Activated CD4-positive, CD25-positive, alpha-beta regulatory T cell (primary cell): ENCODE measurements at regions not wholly inside any gene's neighbourhood (a gene's known extent, or its start where the extent isn't known, plus 50 kb on each side); places are given as distances from the start of the nearest gene placed in this dataset.
A peak's percentile ranks its signal among the peaks of the same experiment; 100 is the strongest.

Experiments used
- DNase-seq, 4 experiments: peaks; one replicate each; lab custom pipeline; 2025; lab: John Stamatoyannopoulos, UW

DNA sequence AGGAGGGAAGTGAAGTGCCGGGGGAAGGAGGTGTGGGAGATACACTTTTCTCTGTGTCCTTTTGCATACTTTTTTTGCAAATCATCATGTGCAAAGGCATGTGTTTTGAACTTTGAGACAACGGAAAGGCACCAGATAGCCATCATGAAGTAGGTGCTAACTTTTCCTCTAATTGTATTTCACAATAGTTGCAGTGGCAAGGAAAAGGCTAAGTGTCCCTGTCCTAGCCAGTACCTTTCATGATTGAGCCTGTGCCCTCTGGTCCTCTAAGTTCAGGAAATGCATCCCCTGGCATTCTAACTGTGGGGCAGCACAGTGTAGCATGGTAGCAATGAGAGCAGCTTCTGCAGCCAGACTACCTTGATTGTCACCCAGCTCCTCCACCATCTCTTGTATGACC, 186.2 kb downstream of the ADSS2 start:
- no peak for DNase-seq

DNA sequence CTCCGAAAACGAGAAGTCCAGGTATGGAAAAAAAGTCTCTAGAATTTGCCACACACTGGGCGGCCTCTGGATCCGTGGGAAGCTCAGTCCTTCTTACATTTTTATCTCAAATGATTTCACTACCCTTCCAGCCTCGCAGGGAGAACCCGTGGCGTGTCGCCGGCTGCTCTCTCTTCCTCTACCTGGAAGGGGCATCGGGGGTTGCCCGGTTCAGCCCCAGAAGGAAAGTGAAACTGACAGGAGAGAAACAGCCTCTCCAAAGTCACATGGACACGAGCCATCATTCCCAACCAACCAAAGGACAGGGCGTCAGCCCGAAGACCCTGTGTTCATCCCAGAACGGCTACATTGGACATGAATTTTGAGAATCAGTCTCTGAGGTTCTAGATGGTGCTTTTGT, 182.5 kb downstream of the ADSS2 start:
- DNase-seq = no peak

DNA sequence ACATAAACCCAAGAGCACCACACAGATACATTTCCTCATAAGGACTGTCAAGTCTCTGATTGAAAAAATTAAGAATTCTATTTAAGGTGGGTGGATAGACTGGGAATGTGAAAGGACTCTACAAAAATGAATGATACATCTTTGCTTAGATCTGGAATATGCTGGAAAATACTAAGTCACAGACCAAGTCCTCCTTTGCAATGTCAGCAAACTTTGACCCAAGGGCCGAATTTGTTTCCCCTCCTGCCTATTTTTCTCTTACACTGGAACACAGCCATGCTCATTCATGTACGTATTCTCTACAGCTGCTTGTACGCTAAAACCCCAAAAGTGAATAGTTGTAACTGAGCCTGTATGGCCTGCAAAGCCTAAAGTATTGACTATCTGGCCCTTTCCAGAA, 180.7 kb downstream of the ADSS2 start:
- DNase-seq = no peak

DNA sequence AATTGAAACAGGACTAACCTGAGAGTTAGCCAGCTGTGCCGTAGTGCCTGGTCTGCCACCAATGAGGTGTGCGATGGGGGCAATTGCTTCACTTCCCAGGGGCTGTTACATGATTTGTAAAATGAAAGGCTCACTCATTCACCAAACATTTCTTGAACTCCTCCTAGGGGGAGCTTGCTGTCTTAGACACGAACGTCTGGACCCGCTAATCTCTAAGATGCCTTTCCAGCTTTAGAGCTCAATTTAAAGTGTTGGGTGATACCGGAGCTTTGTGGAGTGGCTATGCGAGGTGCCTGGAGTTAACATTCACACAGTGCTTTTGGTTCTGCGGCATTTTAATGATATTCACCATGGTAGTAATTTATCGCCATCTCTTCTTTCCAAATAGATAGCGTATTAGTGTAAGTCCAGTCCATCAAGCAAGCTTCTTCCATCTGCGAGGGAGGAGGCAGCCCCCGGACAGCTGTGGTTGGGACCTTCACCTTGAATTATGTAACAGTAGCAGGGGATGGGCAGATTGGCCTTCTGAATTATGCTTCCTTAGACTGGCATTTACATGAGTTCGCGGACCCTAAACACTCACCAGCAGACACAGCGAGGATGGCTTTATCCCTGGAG, 179.9 kb downstream of the ADSS2 start:
- no peak for DNase-seq

DNA sequence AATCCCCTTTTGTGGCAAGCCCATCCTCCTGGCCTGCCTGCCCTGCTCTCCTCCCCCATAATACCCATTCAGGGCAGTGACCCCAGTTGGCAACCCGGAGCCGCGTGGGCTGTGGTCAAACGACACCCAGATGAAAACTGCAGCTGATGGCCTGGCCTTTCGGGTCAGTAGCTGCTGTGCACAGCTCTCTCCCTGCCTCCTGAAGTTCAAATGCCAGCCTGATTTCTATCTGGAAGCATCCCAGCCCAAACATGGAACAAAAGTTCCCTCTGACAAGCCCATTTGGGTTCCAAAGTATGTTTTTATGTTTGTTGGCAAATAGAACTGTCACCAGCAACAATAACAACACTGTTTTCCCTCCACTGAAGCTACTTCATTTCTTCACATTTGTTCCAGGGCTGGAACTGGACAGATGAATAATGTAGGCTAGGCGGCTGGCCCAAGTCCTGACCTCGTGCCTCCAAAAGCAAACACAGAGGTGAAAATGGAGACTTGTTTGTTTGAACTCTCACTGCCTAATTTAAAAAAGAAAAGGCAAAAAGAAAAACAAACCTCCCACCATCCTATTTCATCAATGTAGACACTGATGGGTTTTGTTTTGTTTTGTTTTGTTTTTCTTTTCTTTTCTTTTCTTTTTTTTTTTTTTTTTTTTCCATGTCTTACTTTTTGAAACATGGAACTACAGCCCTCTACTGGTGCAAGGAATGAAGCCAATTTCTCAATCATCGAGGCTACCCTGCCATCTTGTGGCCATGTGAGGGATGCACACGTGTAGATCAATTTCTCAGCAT, 179.0 kb downstream of the ADSS2 start:
- peak; percentile 19 to 33 (median 26) for DNase-seq

DNA sequence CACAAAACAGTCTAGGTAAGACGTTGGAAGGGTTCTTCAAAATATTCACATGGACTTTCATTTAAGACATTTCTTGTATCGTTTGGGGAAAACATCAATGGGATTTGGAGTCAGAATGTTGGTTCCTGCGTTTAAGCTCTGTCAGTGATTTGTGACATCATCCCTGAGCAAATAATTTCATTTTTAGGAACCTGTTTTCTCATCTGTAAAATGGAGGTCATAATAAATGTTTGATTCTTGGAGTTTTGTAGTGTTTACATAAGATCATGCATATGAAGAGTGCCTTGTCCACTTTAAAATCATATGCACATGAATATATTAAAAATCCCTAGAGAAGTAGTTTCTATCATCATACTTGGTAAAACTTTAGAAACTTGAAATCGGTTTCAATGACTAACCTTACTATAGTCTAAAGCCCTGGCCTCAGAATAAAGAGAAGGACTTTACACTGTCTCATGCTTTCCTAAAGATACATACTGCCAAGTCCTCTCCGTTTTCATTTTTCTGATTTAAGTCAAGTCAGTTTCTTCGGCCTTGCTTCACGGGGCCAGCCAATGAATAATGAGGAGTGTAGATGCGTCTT, 178.4 kb downstream of the ADSS2 start:
- DNase-seq = no peak

DNA sequence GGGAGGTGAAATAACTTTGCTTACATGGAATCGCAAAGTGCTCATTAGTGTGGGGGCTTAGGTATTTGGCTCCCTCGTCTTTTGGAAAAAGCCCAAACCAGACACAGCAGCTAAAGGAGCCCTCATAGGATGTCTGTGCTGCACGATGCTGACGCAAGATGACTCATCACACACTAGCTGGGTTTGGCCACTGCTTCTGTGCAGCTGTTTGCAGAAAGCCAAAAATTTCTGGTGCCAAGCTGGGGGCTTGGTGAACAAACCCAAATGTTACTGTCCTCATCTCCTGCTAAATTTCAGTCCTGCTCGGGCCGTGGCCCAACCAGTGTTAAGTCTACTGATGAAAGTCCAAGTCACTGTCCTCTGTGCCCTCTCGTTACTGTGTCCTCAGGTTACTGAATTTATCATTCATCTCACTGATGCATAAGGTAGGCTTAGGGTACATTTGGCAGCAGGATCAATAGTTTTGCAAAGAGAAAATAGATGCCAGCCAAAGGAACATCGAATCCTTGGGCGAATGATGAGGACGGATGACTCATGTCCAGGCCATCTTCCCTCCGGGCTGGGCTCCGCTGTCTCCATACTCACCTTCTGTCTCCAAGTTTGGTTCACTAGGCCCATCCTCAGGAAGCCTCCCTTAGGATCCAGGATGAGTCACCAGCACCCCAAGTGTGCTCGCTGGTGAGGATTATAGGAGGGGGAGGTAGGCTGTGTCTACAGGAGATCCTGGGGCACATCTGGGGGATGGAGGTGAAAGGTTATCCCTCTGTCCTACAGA, 177.7 kb downstream of the ADSS2 start:
- DNase-seq = no peak

DNA sequence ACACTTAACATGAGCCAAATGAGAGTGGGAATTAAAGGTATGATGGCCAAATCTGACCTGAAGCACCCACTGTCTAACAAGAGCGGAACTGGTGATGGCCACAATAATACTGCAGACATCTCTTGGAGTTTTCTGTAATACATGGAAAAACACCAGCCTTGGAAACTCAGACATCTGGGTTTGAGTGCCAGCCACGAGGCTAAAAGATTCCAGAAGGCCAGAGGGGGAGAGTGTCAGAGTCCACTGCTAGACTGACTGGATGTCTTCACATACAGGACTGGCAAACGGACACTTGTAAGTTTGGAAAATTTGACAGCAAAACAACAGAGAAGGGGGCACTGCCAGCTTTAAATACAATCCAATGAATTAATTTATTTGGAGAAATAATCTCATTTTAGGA, 175.1 kb downstream of the ADSS2 start:
- DNase-seq = no peak

DNA sequence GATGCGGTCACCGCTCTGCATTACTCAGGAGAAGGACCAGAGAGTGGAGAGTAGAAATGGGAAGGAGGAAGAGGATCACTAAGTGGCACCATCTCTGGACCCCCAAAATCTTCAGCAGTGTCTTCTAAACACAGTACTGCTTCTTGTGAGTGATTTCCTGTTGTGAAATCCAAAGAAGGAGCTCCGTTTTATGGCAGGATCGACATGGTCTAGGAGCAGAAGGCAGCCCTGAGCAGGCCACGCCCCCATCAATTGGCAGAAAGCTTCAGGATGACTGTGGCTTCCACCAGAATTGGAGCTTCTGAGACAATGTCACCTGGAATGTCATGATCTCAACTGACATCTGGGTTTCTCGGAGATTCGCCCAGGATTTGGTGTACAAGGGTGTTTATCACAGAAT, 171.5 kb downstream of the ADSS2 start:
- no peak for DNase-seq

DNA sequence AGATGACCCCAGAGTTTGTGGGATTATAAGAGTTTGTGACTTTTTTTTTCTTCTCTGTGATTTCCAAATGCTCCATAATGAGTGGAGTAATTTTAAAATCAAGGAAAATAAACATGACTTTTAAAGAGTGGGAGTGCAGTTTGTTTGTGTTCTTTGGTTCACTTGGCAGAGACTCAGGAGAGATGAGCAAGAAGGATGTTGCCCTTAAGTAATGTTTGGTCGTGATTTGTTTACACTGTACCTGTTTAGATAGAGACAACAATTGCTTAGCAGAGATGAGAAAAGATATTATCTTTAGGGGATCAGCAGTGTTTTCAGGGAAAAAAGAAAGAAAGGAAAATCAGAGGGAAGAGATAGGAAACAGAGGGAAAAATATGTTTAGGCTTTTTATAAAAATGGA, 170.8 kb downstream of the ADSS2 start:
- no peak for DNase-seq

DNA sequence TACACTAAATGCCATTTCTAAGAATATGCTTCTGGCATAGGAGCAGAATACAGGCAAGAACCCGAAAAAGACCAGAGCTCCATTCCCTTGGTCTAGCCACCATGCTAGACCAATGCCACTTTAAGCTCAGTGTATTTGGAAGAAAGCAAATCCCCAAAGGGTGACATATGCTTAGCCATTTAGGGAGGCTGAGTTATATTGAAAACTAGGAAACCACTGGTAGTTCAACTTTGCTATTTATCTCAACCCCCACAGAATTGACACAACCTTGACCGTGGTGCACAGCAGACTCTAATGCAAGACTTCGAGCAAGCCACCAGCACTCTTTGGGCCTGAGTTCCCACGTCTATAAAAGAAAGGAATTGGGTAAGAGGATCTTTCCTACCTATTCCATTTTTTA, 167.9 kb downstream of the ADSS2 start:
- no peak for DNase-seq

DNA sequence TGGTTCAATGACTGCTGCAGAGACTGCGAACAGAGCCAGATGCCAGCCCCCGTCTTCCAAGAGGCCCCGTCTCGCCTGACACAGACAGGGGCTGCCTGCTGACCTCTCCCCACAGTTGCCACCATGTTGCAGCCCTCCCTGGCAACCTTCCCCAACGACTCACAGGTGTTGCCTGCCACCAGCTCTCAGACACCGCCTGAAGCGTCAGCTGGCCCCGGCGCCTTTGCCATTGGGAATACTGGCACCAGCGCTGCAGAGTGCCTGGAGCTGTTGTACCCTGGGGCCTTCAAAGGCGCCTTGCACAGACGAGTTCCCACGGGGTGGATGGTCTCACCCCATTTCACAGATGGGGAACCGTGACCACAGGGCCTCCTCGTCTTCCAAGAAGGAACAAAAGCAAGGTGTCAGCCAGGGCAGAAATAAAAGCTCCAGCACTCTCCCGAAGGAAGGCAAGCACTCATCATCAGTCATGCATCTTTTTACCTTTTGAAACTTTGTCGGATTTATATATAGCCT, 167.0 kb downstream of the ADSS2 start:
- no peak for DNase-seq

DNA sequence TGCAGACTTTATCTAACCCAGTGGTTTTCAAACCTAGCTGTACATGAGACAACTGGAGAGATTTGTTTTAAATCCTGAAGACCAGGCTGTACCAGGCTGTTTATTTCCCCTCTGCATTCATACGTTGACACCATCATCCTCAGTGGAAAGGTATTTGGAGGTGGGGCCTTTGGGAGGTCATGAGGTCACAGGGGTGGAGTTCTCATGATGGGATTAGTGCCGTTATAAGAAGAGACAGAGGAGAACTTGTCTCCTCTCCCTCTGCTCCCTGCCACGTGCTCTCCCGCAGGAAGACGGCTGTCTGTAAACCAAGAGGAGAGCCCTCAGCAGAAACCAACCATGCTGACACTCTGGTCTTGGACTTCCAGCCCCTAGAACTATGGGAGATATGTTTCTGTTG, 165.4 kb downstream of the ADSS2 start:
- DNase-seq = no peak

DNA sequence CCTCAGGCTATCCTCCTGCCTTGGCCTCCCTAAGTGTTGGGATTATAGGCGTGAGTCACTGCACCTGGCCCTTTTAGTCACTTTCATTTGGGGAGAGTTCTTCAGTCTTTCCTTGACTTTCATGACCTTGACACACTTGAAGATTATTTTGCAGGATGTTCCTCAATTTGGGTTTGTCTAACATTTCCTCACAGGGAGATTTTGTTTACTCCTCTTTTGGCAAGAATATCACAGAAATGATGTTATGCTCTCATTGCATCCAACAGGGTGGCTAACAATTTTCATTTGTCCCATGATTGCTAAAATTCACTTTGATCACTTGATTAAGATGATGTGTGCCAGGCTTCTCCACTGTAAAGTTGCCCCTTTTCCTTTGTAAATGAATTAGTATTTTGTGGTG, 164.0 kb downstream of the ADSS2 start:
- no peak for DNase-seq

DNA sequence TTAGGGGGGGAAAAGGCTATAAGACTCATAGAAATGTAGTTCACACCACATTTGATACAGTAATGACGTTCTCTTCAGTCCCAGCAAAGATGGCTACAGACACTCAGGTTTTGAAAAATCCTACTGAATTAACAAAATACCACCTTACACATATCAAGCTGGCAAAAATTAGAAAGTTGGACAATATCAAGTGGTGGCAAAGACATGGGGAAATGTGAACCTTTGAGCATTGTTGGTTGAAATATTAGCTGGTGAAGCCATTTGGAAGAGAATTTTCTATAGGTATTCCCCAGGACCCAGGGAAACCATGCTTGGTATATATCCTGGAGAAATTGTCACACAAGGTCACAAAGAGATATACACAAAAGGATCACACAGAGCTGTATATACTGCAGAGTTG, 163.0 kb downstream of the ADSS2 start:
- no peak for DNase-seq

DNA sequence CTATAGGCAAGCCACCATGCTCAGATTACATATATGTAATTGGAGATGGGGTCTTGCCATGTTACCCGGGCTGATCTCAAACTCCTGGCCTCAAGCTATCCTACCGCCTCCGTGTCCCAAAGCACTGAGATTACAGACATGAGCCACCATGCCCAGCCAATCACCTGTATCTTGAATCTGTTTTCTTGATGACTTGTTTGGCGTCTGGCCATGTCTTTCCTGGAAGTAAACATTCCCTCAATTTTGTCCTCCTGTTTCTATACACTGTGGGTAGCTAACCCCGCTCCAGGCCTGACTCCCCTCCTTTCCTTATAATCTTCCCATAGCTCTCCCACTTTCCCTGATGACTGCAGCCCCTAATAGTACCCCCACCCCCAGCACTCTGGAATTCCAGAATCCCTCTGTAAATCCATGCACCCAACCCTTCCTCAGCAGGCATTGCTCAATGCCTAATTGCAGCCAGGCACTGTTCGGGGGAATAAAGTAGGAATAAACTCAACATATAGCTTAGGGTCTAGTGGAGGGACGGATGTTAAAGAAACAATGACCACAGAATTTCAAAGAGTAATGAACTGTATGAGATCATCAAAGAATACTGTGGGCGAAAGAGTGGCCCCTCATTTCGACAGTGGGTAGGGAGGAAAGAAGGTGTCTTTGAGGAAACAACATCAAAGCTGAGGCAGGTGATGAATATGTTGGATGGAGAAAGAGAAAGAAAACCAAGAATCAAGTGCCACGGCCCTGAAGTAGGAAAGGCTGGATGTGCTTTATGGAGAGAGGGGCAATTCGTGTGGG, 161.5 kb downstream of the ADSS2 start:
- no peak for DNase-seq

DNA sequence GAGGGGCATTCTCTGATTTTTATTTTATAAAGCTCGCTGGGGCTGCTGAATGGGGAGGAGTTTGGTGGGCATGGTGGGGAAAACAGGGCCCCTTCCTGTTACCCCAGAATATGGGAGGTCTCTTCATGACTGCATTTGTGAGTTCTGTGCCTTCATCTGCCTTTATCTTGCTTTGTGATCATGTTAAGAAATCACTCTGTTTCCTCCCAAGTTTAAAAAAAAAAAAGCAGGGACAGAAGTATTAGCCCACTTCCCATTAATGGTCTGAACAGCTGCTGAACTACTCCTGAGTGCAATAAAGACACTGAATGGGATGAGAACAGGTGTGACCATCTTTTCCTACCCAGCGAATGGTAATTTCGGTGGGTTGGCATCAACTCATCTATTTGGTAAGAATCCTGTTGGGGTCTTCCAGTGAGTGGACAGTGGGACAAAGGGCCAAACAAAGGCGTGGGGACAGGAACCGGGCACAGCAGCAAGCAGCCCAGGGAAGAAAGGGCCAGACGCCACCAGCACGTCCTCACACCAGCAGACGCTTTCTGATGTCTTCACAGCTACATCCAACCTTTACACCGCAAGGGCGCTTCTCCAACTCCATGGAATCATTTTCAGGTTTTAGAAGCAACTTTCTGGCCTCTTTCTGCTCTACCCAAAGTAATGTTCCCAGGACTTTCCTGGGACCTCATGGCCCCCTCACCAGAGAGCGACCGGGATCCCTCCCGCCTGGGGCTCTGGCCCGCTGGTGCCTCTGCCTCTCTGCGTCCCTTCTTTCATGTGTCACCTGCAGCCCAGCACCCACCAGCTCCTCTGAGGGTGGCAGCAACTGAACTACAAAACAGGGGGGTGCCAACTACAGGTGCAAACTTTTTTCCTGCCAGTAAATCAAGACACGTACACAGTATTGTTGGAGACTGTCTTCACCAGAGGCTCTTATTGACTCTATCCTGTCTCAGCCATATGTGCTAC, 160.2 kb downstream of the ADSS2 start:
- no peak for DNase-seq

DNA sequence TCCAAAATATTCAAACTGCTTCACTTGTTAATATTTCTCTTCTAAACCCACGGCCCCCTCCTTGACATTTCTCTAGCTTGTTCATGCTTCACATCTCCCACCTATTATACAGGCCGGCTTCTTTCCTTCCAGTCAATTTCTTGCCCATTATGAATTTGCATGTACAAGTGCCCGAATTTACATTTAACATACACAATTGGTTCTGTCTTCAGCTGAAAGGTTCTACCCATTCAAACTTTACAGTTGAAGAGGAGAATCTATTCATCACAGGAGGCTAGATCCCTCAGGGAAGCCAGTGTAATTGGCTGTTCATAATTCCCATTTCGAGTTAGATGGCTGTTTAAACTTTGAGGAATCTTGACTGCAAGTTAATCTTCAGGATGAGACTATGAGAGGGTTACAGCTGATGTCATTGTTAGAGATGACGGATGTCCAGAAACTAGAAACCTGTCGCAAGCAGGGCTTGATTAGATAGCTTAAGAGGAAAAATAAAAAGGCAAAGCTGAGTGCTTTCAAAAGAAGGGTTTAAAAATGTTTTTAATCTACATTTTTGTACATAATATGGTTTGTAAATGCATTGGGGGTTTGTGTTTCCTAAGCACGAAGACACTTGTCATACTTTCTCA, 157.0 kb downstream of the ADSS2 start:
- DNase-seq = no peak

DNA sequence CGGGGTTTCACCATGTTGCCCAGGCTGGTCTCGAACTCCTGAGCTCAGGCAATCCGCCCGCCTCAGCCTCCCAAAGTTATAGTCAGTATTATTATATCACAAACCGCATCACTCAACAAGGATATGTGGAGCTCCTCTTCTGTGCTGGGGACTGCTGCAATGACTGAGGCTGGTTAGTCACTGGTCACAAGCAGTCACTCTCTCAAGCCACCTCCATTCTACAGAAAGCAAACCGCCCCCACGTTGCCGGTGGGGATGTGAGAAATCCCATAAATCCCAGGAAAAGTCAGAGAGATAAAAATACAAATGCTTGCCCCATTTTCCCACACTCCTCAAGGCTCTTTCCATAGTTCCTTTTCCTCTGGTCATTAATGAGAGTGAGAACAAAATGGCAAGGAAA, 155.7 kb downstream of the ADSS2 start:
- no peak for DNase-seq

DNA sequence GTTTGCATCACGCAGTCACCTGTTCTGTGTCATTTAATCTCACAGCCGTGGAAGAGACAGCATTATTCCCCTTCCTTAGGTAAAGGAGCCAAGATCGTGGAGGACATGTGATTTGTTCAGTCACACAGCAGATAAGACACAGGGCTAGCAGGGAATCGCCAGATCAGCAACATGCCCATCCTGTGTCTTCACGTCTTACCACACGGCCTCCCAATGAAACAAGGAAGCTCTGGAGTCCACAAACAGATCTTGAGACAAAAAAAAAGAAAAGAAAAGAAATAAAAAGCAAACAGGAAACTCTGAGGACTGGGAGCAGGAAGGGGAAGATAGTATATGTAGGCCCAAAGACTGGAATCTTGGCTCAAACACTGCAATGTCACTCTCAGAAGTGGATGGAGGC, 155.3 kb downstream of the ADSS2 start:
- DNase-seq = no peak
